CD8-positive, alpha-beta memory T cell (primary cell): ENCODE measurements at regions not wholly inside any gene's neighbourhood (a gene's known extent, or its start where the extent isn't known, plus 50 kb on each side); places are given as distances from the start of the nearest gene placed in this dataset.

Experiments used
- CTCF ChIA-PET: fragments of 350-600 bp; sonication (Branson Sonifier 250); formaldehyde crosslinking; loops from one replicate; lab custom pipeline; 2021; ENCODE audit warnings: antibody characterized with exemption; lab: Charles Lee
- POLR2A ChIA-PET: fragments of 350-600 bp; sonication (Branson Sonifier 250); formaldehyde crosslinking; loops from one replicate; lab custom pipeline; 2021; ENCODE audit warnings: antibody characterized with exemption; lab: Charles Lee
- DNase-seq, 5 donors: peaks; one replicate each; pipeline versions ENCODE4 v3.0.0 to v3.0.0-alpha.2; 2020 to 2022; ENCODE audit warnings: mixed read lengths in 1 of 5
- H3K27ac ChIP-seq: one replicate; pipeline ENCODE4 v1.7.0; 2013; ENCODE audit warnings: low read depth, mild to moderate bottlenecking, low read length, moderate library complexity
- H3K27me3 ChIP-seq: 2 replicates; pipeline ENCODE4 v1.7.0; 2013; ENCODE audit warnings: low read length, mild to moderate bottlenecking; ENCODE audit not compliant: insufficient read depth, poor library complexity, severe bottlenecking
- H3K36me3 ChIP-seq: 2 replicates; pipeline ENCODE4 v1.7.0; 2013; ENCODE audit warnings: mild to moderate bottlenecking, low read length, moderate library complexity; ENCODE audit not compliant: insufficient read depth
- H3K4me1 ChIP-seq: 2 replicates; pipeline ENCODE4 v1.7.0; 2013; ENCODE audit warnings: mild to moderate bottlenecking, low read length, moderate library complexity; ENCODE audit not compliant: insufficient read depth
- H3K4me3 ChIP-seq: 2 replicates; pipeline ENCODE4 v1.7.0; 2013; ENCODE audit warnings: mild to moderate bottlenecking, low read length
- H3K9me3 ChIP-seq: 2 replicates; pipeline ENCODE4 v1.7.0; 2013; ENCODE audit warnings: mild to moderate bottlenecking, low read length
- H3K27ac Mint-ChIP-seq, 8 donors: one replicate each; pipeline ENCODE4 v1.8.0; 2020 to 2021; ENCODE audit warnings: mixed read lengths in 8 of 8, mild to moderate bottlenecking in 6 of 8, inconsistent platforms in 3 of 8, moderate library complexity in 3 of 8
- H3K27me3 Mint-ChIP-seq, 2 donors: one replicate each; pipeline ENCODE4 v1.8.0; 2020 to 2021; ENCODE audit warnings: mixed read lengths in 2 of 2, mild to moderate bottlenecking in 1 of 2, moderate library complexity in 1 of 2
- H3K36me3 Mint-ChIP-seq, 3 donors: one replicate each; pipeline ENCODE4 v1.8.0; 2020 to 2021; ENCODE audit warnings: mixed read lengths in 3 of 3, inconsistent platforms in 1 of 3, mild to moderate bottlenecking in 1 of 3
- H3K4me1 Mint-ChIP-seq, 3 donors: one replicate each; pipeline ENCODE4 v1.8.0; 2020 to 2021; ENCODE audit warnings: mixed read lengths in 3 of 3, inconsistent platforms in 1 of 3, mild to moderate bottlenecking in 1 of 3
- H3K4me3 Mint-ChIP-seq, 7 donors: one replicate each; pipeline ENCODE4 v1.8.0; 2020 to 2021; ENCODE audit warnings: mixed read lengths in 7 of 7, mild to moderate bottlenecking in 6 of 7, moderate library complexity in 4 of 7, inconsistent platforms in 2 of 7
- H3K9me3 Mint-ChIP-seq, 5 donors: one replicate each; pipeline ENCODE4 v1.8.0; 2020 to 2022; ENCODE audit warnings: mixed read lengths in 5 of 5, mild to moderate bottlenecking in 3 of 5, moderate library complexity in 2 of 5, inconsistent platforms in 1 of 5

DNA sequence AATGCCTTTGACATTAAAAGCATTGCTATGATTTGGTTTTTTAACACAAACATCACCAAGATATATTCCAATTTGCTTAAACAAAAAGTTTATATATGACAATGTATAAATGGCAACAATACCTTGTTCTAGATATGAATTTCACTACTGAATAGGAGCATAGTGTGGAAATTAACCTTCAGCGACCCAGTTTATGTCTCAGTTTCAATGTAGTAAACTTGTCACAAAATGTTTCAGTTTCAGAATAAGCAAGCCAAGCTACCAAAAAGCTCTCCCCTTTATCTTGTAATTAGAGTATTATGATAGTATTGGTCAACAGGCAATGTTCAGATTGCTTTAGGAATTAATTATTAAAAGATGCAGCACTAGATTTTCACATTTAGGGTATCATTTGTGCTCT, 99.6 kb upstream of the PCDH15 start:
- no peaks in the 10 kb centered on the region for H3K36me3 ChIP-seq
- H3K27ac Mint-ChIP-seq: no peak overlapping the region
- H3K27me3 Mint-ChIP-seq: no peaks in the 10 kb centered on the region
- ChIA-PET POLR2A (no interaction called here), CTCF (no interaction called here)
- H3K4me3 Mint-ChIP-seq: no peak overlapping the region
- H3K9me3 Mint-ChIP-seq: peaks cover 0 to 16% (median 4%) of the 10 kb centered on the region in 5 donors
- H3K36me3 Mint-ChIP-seq: no peaks in the 10 kb centered on the region
- H3K27me3 ChIP-seq: no peaks in the 10 kb centered on the region
- H3K9me3 ChIP-seq: no peaks in the 10 kb centered on the region
- no peak overlapping the region for H3K4me3 ChIP-seq
- DNase-seq: no peak
- no peak overlapping the region for H3K27ac ChIP-seq
- no peaks in the 10 kb centered on the region for H3K4me1 ChIP-seq
- H3K4me1 Mint-ChIP-seq: no peaks in the 10 kb centered on the region

DNA sequence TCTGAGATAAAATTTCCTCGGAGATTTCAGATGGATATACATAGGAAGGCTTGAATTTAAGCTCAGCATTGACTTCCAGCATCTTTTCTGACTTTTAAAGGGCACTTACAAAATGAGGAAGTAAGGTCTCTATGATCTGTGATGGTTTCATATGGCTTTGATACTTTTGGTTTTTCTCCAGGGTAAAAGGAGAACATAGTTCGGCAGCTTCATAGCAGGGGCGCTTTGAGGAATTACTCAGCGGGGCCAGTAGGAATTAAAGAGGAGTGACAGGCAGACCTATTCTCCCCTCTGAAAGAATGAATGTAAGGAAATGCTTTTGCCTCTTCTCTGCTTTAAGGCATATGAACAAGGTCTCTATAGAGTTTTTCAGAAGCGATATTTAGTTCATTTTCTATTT, 80.0 kb upstream of the PCDH15 start:
- ChIA-PET POLR2A (no interaction called here), CTCF (no interaction called here)
- Mint-ChIP-seq H3K36me3 (no peaks in the 10 kb centered on the region), H3K27ac (no peak overlapping the region), H3K9me3 (peaks cover 0 to 12% (median 0%) of the 10 kb centered on the region in 5 donors), H3K4me3 (no peak overlapping the region), H3K27me3 (no peaks in the 10 kb centered on the region), H3K4me1 (no peaks in the 10 kb centered on the region)
- Histone ChIP-seq H3K4me3 (no peak overlapping the region), H3K27ac (no peak overlapping the region), H3K4me1 (no peaks in the 10 kb centered on the region), H3K27me3 (no peaks in the 10 kb centered on the region), H3K36me3 (no peaks in the 10 kb centered on the region), H3K9me3 (no peaks in the 10 kb centered on the region)
- DNase-seq: no peak

DNA sequence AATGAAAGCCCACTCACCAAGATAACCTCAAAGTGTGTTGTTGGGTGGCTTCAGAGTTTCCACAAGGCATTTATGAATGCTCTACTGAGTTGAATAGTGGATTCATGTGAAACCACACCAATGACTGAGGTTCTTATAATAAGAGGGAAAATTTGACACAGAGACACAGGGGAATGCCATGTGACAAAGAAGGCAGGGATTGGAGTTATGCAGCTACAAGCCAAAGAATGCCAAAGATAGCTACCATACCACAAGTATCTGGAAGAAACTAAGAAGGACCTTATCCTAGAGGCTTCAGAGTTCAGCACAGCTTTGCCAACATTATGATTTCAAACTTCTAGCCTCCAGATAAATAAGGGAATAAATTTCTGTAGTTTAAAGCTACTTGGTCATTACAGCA, 68.0 kb upstream of the PCDH15 start:
- ChIA-PET CTCF (no interaction called here), POLR2A (no interaction called here)
- H3K27ac ChIP-seq: no peak overlapping the region
- Mint-ChIP-seq H3K9me3 (peaks cover 0 to 21% (median 6%) of the 10 kb centered on the region in 5 donors), H3K4me1 (no peaks in the 10 kb centered on the region), H3K36me3 (no peaks in the 10 kb centered on the region), H3K27me3 (no peaks in the 10 kb centered on the region), H3K27ac (no peak overlapping the region), H3K4me3 (no peak overlapping the region)
- DNase-seq: no peak
- H3K27me3 ChIP-seq: no peaks in the 10 kb centered on the region
- H3K9me3 ChIP-seq: no peaks in the 10 kb centered on the region
- H3K36me3 ChIP-seq: no peaks in the 10 kb centered on the region
- H3K4me1 ChIP-seq: no peaks in the 10 kb centered on the region
- H3K4me3 ChIP-seq: no peak overlapping the region

DNA sequence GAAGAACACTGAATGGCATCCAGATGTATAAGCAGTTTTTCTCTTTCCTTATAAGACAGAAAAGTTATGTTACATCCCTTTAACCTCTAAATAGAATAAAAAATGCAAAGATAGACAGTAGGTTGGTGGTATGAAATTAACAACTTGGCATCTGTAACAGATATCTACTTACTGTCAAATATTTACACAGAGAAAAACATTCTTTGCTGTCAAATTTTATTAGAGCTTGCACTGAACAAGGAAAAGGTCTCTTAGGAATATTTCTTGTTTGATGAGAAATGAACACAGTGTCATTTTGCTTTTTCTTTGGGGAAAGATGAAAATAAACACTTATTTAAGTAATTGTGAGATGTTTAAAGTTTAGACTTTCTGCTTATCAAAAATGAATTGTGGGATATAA, 65.6 kb upstream of the PCDH15 start:
- H3K4me3 Mint-ChIP-seq: no peak overlapping the region
- H3K27me3 Mint-ChIP-seq: no peaks in the 10 kb centered on the region
- H3K27ac ChIP-seq: no peak overlapping the region
- no peaks in the 10 kb centered on the region for H3K36me3 Mint-ChIP-seq
- no peaks in the 10 kb centered on the region for H3K9me3 ChIP-seq
- H3K27me3 ChIP-seq: no peaks in the 10 kb centered on the region
- H3K4me1 ChIP-seq: no peaks in the 10 kb centered on the region
- no peaks in the 10 kb centered on the region for H3K36me3 ChIP-seq
- peaks cover 2 to 22% (median 10%) of the 10 kb centered on the region in 5 donors for H3K9me3 Mint-ChIP-seq
- ChIA-PET CTCF (no interaction called here), POLR2A (no interaction called here)
- no peaks in the 10 kb centered on the region for H3K4me1 Mint-ChIP-seq
- DNase-seq: no peak
- H3K4me3 ChIP-seq: no peak overlapping the region
- no peak overlapping the region for H3K27ac Mint-ChIP-seq

DNA sequence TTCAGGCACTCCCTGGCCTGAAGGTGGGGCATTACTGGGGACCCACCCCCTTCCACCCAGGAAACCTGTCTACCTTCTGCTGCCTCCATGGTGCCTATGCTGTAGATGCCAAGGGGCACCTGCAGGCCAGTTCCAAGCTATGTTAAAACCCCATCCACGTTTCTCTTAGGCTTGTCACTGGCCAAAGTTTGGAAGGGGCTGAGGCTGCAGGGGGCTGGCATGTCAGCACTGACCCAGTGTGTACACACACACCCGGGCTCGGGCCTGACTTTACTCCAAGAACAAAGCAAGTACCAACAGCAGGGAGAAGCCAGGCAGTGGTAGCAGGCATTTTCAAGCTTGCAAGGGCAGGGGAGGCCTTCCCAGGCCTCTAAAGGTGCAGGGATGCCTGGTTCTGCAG, 53.8 kb upstream of the PCDH15 start:
- Histone ChIP-seq H3K27me3 (no peaks in the 10 kb centered on the region), H3K9me3 (no peaks in the 10 kb centered on the region), H3K4me3 (no peak overlapping the region), H3K4me1 (no peaks in the 10 kb centered on the region), H3K36me3 (no peaks in the 10 kb centered on the region), H3K27ac (no peak overlapping the region)
- Mint-ChIP-seq H3K4me1 (no peaks in the 10 kb centered on the region), H3K4me3 (no peak overlapping the region), H3K9me3 (peaks cover under 1 to 18% (median 2%) of the 10 kb centered on the region in 5 donors), H3K36me3 (no peaks in the 10 kb centered on the region), H3K27ac (no peak overlapping the region), H3K27me3 (no peaks in the 10 kb centered on the region)
- no peak for DNase-seq
- ChIA-PET CTCF (no interaction called here), POLR2A (no interaction called here)

DNA sequence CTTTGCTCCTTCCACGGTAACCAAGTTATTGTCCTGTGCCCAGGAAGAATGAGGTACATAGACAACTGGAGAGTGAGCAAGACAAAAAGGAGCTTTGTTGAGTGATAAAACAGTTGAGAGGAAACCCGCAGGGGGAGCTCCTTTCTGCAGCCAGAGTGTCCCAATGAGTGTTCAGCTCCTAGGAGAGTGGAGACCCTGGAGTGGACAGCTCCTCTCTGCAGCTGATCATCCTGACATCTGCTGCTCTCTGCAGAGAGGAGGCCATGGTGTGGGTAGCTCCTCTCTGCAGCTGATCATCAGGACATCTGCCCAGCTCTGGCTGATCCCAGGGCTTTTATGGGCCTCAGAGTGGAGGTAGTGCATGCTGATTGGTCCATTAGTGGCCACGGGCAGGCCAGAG, 53.4 kb upstream of the PCDH15 start:
- no peaks in the 10 kb centered on the region for H3K4me1 ChIP-seq
- no peaks in the 10 kb centered on the region for H3K9me3 ChIP-seq
- ChIA-PET CTCF (no interaction called here), POLR2A (no interaction called here)
- H3K36me3 Mint-ChIP-seq: no peaks in the 10 kb centered on the region
- H3K36me3 ChIP-seq: no peaks in the 10 kb centered on the region
- H3K4me3 ChIP-seq: no peak overlapping the region
- no peak overlapping the region for H3K27ac Mint-ChIP-seq
- no peaks in the 10 kb centered on the region for H3K27me3 ChIP-seq
- H3K9me3 Mint-ChIP-seq: peaks cover 0 to 18% (median 2%) of the 10 kb centered on the region in 5 donors
- DNase-seq: peak in 1 of 5 donors; percentile 20
- H3K27ac ChIP-seq: no peak overlapping the region
- no peaks in the 10 kb centered on the region for H3K27me3 Mint-ChIP-seq
- H3K4me1 Mint-ChIP-seq: no peaks in the 10 kb centered on the region
- H3K4me3 Mint-ChIP-seq: no peak overlapping the region

DNA sequence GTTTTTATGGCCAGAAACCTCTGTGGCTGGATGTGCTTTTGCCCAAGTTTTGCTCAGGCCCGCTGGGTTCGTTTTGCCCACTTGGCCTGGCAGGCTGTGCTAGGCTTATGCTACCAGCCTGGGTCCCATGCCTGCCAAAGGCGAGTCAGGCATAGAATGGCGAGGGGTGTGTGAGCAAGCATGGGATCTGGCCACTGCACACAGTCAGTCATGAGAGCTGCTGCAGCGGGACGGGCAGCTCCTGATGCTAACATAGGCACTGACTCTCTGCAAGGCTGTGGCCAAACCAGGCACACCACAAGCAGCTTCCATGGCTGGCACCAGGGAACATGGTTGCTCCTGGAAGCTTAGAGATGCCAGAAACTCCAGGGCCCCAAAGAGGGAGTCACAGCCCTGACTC, 52.9 kb upstream of the PCDH15 start:
- H3K27me3 Mint-ChIP-seq: no peaks in the 10 kb centered on the region
- no peaks in the 10 kb centered on the region for H3K36me3 Mint-ChIP-seq
- H3K4me1 Mint-ChIP-seq: no peaks in the 10 kb centered on the region
- no peak overlapping the region for H3K27ac Mint-ChIP-seq
- H3K4me3 ChIP-seq: no peak overlapping the region
- H3K27ac ChIP-seq: no peak overlapping the region
- peaks cover 1 to 18% (median 4%) of the 10 kb centered on the region in 5 donors for H3K9me3 Mint-ChIP-seq
- H3K27me3 ChIP-seq: no peaks in the 10 kb centered on the region
- H3K9me3 ChIP-seq: no peaks in the 10 kb centered on the region
- peak in 1 of 5 donors; percentile 27 for DNase-seq
- no peaks in the 10 kb centered on the region for H3K4me1 ChIP-seq
- no peak overlapping the region for H3K4me3 Mint-ChIP-seq
- ChIA-PET POLR2A (no interaction called here), CTCF (no interaction called here)
- no peaks in the 10 kb centered on the region for H3K36me3 ChIP-seq
